ENCODE measurements at regions not wholly inside any gene's neighbourhood (a gene's known extent, or its start where the extent isn't known, plus 50 kb on each side); places are given as distances from the start of the nearest gene placed in this dataset.

DNA sequence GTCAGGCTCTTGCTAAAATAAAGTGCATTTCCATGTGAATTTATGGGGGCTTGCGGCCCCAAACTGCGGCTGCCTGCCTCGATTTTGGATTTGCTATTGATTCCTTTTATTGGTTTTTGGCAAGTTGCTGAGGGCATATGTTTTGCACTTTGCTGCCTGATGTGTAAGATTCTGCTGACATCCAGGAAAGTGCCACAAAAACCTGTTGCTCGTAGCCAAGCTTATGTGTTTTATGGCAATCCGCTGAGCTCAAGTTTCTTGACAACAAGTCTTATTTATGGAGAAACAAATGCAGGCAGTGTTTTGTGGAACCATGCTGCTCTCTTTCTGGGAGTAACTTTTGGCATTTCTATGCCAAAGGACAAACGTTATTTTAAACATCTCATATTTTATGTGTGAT is 97.3 kb upstream of the DDIT4L start:
- TF ChIP-seq, protein P1, sequence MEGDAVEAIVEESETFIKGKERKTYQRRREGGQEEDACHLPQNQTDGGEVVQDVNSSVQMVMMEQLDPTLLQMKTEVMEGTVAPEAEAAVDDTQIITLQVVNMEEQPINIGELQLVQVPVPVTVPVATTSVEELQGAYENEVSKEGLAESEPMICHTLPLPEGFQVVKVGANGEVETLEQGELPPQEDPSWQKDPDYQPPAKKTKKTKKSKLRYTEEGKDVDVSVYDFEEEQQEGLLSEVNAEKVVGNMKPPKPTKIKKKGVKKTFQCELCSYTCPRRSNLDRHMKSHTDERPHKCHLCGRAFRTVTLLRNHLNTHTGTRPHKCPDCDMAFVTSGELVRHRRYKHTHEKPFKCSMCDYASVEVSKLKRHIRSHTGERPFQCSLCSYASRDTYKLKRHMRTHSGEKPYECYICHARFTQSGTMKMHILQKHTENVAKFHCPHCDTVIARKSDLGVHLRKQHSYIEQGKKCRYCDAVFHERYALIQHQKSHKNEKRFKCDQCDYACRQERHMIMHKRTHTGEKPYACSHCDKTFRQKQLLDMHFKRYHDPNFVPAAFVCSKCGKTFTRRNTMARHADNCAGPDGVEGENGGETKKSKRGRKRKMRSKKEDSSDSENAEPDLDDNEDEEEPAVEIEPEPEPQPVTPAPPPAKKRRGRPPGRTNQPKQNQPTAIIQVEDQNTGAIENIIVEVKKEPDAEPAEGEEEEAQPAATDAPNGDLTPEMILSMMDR (IDR thresholded peaks at IDR 0.05), result no peak
- no peak for TF ChIP-seq ZFX (IDR thresholded peaks at IDR 0.05; ENCODE audit: borderline replicate concordance)
